HepG2 (cell line): ENCODE measurements at regions not wholly inside any gene's neighbourhood (a gene's known extent, or its start where the extent isn't known, plus 50 kb on each side); places are given as distances from the start of the nearest gene placed in this dataset.

Experiments
- EP300 ChIP-seq, 3 experiments: sonication (generic) in 1 of 3; formaldehyde crosslinking in 1 of 3; IDR thresholded peaks; 2 replicates each; pipeline versions ENCODE4 v1.5.1 to v1.6.1; 2011 to 2020; ENCODE audit warnings: low read depth in 2 of 3, low read length in 2 of 3, borderline replicate concordance in 1 of 3, improper control_type of control experiment in 1 of 3, mild to moderate bottlenecking in 1 of 3, missing genetic modification reagents in 1 of 3, moderate library complexity in 1 of 3
- EZH2 ChIP-seq: conservative IDR thresholded peaks from 2 replicates; pipeline ENCODE4 v1.6.1; 2012; ENCODE audit warnings: mild to moderate bottlenecking, low read depth, low read length, moderate library complexity
- FOXM1 ChIP-seq: sonication (generic); formaldehyde crosslinking; IDR thresholded peaks from 2 replicates; pipeline ENCODE4 v1.5.0; 2020; ENCODE audit warnings: missing genetic modification reagents
- GABPB1 ChIP-seq: IDR thresholded peaks from 2 replicates; pipeline ENCODE4 v1.6.1; 2016; ENCODE audit warnings: mild to moderate bottlenecking, missing genetic modification reagents, moderate library complexity, missing compliant biosample characterization
- GATA4 ChIP-seq: sonication (generic); IDR thresholded peaks from 2 replicates; pipeline ENCODE4 v1.6.1; 2016; ENCODE audit warnings: antibody characterized with exemption, low read depth, borderline replicate concordance
- HNRNPH1 ChIP-seq: fragments of 200-400 bp; formaldehyde crosslinking; optimal IDR thresholded peaks from 2 replicates; pipeline ENCODE3; 2017; ENCODE audit warnings: mild to moderate bottlenecking, low read depth, low read length
- HNRNPUL1 ChIP-seq: fragments of 200-400 bp; formaldehyde crosslinking; IDR thresholded peaks from 2 replicates; pipeline ENCODE4 v1.6.1; 2017; ENCODE audit warnings: low read depth, mild to moderate bottlenecking, low read length, moderate library complexity
- IKZF4 ChIP-seq: sonication (generic); formaldehyde crosslinking; IDR thresholded peaks from 2 replicates; pipeline ENCODE4 v1.5.1; 2020; ENCODE audit warnings: borderline replicate concordance, mild to moderate bottlenecking, low read depth, missing genetic modification reagents; ENCODE audit errors: not compliant biosample characterization
- KAT2B ChIP-seq: fragments of 150-350 bp; IDR thresholded peaks from 2 replicates; pipeline ENCODE4 v1.6.1; 2014; ENCODE audit warnings: low read depth, low read length, borderline replicate concordance
- KDM5B ChIP-seq: sonication (generic); formaldehyde crosslinking; IDR thresholded peaks from 2 replicates; pipeline ENCODE4 v1.4.0; 2020; ENCODE audit warnings: missing genetic modification reagents, mild to moderate bottlenecking, borderline replicate concordance
- MAFK ChIP-seq, 2 experiments: IDR thresholded peaks in 1 of 2; conservative IDR thresholded peaks in 1 of 2; 2 replicates each; pipeline ENCODE4 v1.6.1; 2011; ENCODE audit warnings: improper control_type of control experiment in 2 of 2, low read length in 2 of 2
- NFIC ChIP-seq: IDR thresholded peaks from 2 replicates; pipeline ENCODE4 v1.6.1; 2012; ENCODE audit warnings: mild to moderate bottlenecking, low read length, inconsistent platforms
- NR2F1 ChIP-seq, 2 experiments: fragments of 450-650 bp in 1 of 2; formaldehyde crosslinking in 1 of 2; IDR thresholded peaks; 2 replicates each; pipeline versions ENCODE4 v1.5.0 to v1.6.1; 2016 to 2020; ENCODE audit warnings: mild to moderate bottlenecking in 1 of 2, missing compliant biosample characterization in 1 of 2, missing genetic modification reagents in 1 of 2, moderate library complexity in 1 of 2
- PITX1 ChIP-seq: sonication (generic); formaldehyde crosslinking; IDR thresholded peaks from 2 replicates; pipeline ENCODE4 v1.5.1; 2020; ENCODE audit warnings: mild to moderate bottlenecking, missing genetic modification reagents
- SPEN ChIP-seq: sonication (generic); formaldehyde crosslinking; IDR thresholded peaks from 2 replicates; pipeline ENCODE4 v1.5.1; 2020; ENCODE audit warnings: low read depth, mild to moderate bottlenecking, missing genetic modification reagents
- TARDBP ChIP-seq: sonication (generic); formaldehyde crosslinking; IDR thresholded peaks from 2 replicates; pipeline ENCODE4 v1.8.0; 2022; ENCODE audit warnings: mild to moderate bottlenecking, missing genetic modification reagents
- ZBTB2 ChIP-seq: sonication (generic); formaldehyde crosslinking; IDR thresholded peaks from 2 replicates; pipeline ENCODE4 v1.8.0; 2022; ENCODE audit warnings: low read depth, missing genetic modification reagents
- ZBTB49 ChIP-seq: sonication (generic); formaldehyde crosslinking; IDR thresholded peaks from 2 replicates; pipeline ENCODE4 v1.4.0; 2020; ENCODE audit warnings: missing genetic modification reagents, borderline replicate concordance
- ZKSCAN5 ChIP-seq: sonication (generic); formaldehyde crosslinking; IDR thresholded peaks from 2 replicates; pipeline ENCODE4 v1.5.1; 2020; ENCODE audit warnings: mild to moderate bottlenecking, missing genetic modification reagents
- ZNF10 ChIP-seq: sonication (generic); formaldehyde crosslinking; IDR thresholded peaks from 2 replicates; pipeline ENCODE4 v1.4.0; 2020; ENCODE audit warnings: mild to moderate bottlenecking, low read depth, missing genetic modification reagents, borderline replicate concordance
- ZNF264 ChIP-seq: sonication (generic); formaldehyde crosslinking; IDR thresholded peaks from 2 replicates; pipeline ENCODE4 v1.4.0; 2020; ENCODE audit warnings: missing genetic modification reagents
- ZNF282 ChIP-seq: fragments of 450-650 bp; IDR thresholded peaks from 2 replicates; pipeline ENCODE4 v1.6.1; 2018; ENCODE audit not compliant: partially characterized antibody
- ZNF446 ChIP-seq: sonication (generic); formaldehyde crosslinking; IDR thresholded peaks from 2 replicates; pipeline ENCODE4 v1.5.0; 2020; ENCODE audit warnings: mild to moderate bottlenecking, missing genetic modification reagents
- ZNF816 ChIP-seq: sonication (generic); formaldehyde crosslinking; IDR thresholded peaks from 2 replicates; pipeline ENCODE4 v1.8.0; 2022; ENCODE audit warnings: missing genetic modification reagents, mild to moderate bottlenecking, borderline replicate concordance
- TF ChIP-seq, protein P1 (sequence below): sonication (generic); formaldehyde crosslinking; IDR thresholded peaks from 2 replicates; pipeline ENCODE4 v1.5.0; 2020; ENCODE audit warnings: missing genetic modification reagents

DNA sequence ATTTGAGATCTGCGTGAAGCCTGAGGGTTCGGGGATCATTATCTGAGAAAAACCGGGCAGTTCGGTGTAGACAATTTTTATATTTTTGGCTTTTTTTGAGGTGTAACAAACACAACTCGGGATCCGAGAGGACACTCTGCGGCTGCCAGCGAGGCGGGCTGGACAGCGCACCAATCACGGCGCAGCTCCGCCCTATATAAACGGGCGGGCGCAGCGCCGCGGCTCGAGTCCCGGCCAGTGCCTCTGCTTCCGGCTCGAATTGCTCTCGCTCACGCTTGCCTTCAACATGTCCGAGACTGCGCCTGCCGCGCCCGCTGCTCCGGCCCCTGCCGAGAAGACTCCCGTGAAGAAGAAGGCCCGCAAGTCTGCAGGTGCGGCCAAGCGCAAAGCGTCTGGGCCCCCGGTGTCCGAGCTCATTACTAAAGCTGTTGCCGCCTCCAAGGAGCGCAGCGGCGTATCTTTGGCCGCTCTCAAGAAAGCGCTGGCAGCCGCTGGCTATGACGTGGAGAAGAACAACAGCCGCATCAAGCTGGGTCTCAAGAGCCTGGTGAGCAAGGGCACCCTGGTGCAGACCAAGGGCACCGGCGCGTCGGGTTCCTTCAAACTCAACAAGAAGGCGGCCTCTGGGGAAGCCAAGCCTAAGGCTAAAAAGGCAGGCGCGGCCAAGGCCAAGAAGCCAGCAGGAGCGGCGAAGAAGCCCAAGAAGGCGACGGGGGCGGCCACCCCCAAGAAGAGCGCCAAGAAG, 69.0 kb downstream of the HFE start (continued):
- TF ChIP-seq ZBTB49 (CRISPR knock-in tag) (peak; percentile 89; the same call in 1 of the 2 replicates), SPEN (CRISPR knock-in tag) (peak; percentile 88), KAT2B (0 out of 2 replicates have a peak, but pooled peaks have one; percentile 2), ZNF816 (CRISPR knock-in tag) (peak; percentile 91; the same call in 1 of the 2 replicates), NFIC (peak; percentile 43), GATA4 (peak; percentile 92), MAFK (conservative IDR thresholded peaks at IDR 0.05 in 1 of 2, IDR thresholded peaks at IDR 0.05 in 1 of 2; ENCODE audit: low read length in 2 of 2) (no peak), ZNF446 (CRISPR knock-in tag) (peak; percentile 88), ZNF282 (no peak), KDM5B (CRISPR knock-in tag) (peak; percentile 99), IKZF4 (CRISPR knock-in tag) (peak; percentile 84), ZNF10 (CRISPR knock-in tag) (0 out of 2 replicates have a peak, but pooled peaks have one; percentile 27), HNRNPUL1 (no peak), FOXM1 (CRISPR knock-in tag) (peak; percentile 71; the same call in 1 of the 2 replicates), EP300 (IDR thresholded peaks at IDR 0.05; ENCODE audit: low read depth in 2 of 2, low read length in 2 of 2) (peak; percentile 7 to 60; a peak in 1 of 4 replicates), EP300 (CRISPR knock-in tag; IDR thresholded peaks at IDR 0.05; ENCODE audit: borderline replicate concordance) (peak; percentile 69), EZH2 (no peak), NR2F1 (CRISPR knock-in tag; IDR thresholded peaks at IDR 0.05) (no peak), ZNF264 (peak; percentile 72; the same call in 1 of the 2 replicates), TARDBP (CRISPR knock-in tag) (peak; percentile 95), HNRNPH1 (no peak), ZKSCAN5 (no peak), ZBTB2 (CRISPR knock-in tag) (peak; percentile 65), PITX1 (peak; percentile 65), GABPB1 (CRISPR knock-in tag) (peak; percentile 90)
- TF ChIP-seq, protein P1, sequence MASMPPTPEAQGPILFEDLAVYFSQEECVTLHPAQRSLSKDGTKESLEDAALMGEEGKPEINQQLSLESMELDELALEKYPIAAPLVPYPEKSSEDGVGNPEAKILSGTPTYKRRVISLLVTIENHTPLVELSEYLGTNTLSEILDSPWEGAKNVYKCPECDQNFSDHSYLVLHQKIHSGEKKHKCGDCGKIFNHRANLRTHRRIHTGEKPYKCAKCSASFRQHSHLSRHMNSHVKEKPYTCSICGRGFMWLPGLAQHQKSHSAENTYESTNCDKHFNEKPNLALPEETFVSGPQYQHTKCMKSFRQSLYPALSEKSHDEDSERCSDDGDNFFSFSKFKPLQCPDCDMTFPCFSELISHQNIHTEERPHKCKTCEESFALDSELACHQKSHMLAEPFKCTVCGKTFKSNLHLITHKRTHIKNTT, result 0 out of 2 replicates have a peak, but pooled peaks have one; percentile 72
